Stimulated activated CD8-positive, alpha-beta memory T cell treated with anti-CD3 and anti-CD28 coated beads, Interleukin-15, amount 100 ng/mL, for 1 hour (primary cell): ENCODE measurements at regions not wholly inside any gene's neighbourhood (a gene's known extent, or its start where the extent isn't known, plus 50 kb on each side); places are given as distances from the start of the nearest gene placed in this dataset.
"Not testable (repeated sequence)": the region's sequence is repeated elsewhere in the genome, so short reads cannot be mapped to it uniquely, and the experiment has no call there.

Experiments
- DNase-seq: peaks from one replicate; pipeline ENCODE4 v3.0.0-alpha.2; 2020; ENCODE audit warnings: low read depth

- DNase-seq = no peak
Observed at GRCh38 chr11:70549386-70549785, 151.1 kb downstream of the CTTN start.

- no peak for DNase-seq
Observed at GRCh38 chr11:70549796-70550195, 151.5 kb downstream of the CTTN start.

GRCh38 chr11:70550456-70551195 lies 152.3 kb downstream of the CTTN start:
- DNase-seq = no peak

- no peak for DNase-seq
Observed at GRCh38 chr11:70551351-70552166, 153.2 kb downstream of the CTTN start.

- DNase-seq = no peak
Observed at GRCh38 chr11:70552167-70553150, 154.1 kb downstream of the CTTN start.

GRCh38 chr11:70555078-70555477 lies 156.7 kb downstream of the CTTN start:
- no peak for DNase-seq

- DNase-seq = no peak
Observed at GRCh38 chr11:70556884-70557741, 158.8 kb downstream of the CTTN start.

GRCh38 chr11:70557742-70558485 lies 159.6 kb downstream of the CTTN start:
- DNase-seq = no peak

- no peak for DNase-seq
Observed at GRCh38 chr11:70558681-70559080, 160.4 kb downstream of the CTTN start.

- no peak for DNase-seq
Observed at GRCh38 chr11:70559516-70559915, 161.2 kb downstream of the CTTN start.

- not testable (repeated sequence) for DNase-seq
Observed at GRCh38 chr11:70560621-70561020, 162.3 kb downstream of the CTTN start.

- no peak for DNase-seq
Observed at GRCh38 chr11:70566768-70567530, 168.6 kb downstream of the CTTN start.

GRCh38 chr11:70567680-70568034 lies 169.3 kb downstream of the CTTN start:
- no peak for DNase-seq

GRCh38 chr11:70568035-70568813 lies 169.9 kb downstream of the CTTN start:
- no peak for DNase-seq

- no peak for DNase-seq
Observed at GRCh38 chr11:70568814-70569617, 170.7 kb downstream of the CTTN start.

- DNase-seq = no peak
Observed at GRCh38 chr11:70569618-70569890, 171.2 kb downstream of the CTTN start.

GRCh38 chr11:70569996-70570692 lies 171.8 kb downstream of the CTTN start:
- no peak for DNase-seq
